ENCODE measurements at regions not wholly inside any gene's neighbourhood (a gene's known extent, or its start where the extent isn't known, plus 50 kb on each side); places are given as distances from the start of the nearest gene placed in this dataset.

DNA sequence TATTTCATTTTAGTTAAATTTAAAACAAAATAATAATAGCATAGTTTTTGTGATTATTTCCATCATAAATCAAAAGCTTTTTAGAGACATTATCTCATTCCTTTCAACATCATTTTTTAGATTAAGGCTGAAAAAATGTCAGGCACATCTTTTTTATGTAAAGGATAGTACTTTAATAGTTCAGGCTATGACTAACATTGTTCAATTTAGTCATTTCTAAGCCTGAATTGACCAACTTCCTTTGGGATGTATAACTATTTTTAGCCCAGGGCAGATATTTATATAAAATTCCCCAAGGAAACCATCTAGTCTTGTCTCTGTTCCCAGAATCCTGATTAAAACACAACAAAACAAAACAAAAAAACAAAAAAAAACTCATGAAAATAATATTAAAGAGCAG lies 145.6 kb upstream of the PCDH18 start:
- no peaks in the 10 kb centered on the region for H3K4me1 ChIP-seq (ENCODE audit: insufficient read depth, low read length)
- no peaks in the 10 kb centered on the region for H3K9me3 ChIP-seq (ENCODE audit: control insufficient read depth, insufficient read depth, low read length)
- no peak overlapping the region for H3K9ac ChIP-seq (ENCODE audit: low read depth, low read length)
- H3K36me3 ChIP-seq (ENCODE audit: insufficient read depth, low read length): no peaks in the 10 kb centered on the region

DNA sequence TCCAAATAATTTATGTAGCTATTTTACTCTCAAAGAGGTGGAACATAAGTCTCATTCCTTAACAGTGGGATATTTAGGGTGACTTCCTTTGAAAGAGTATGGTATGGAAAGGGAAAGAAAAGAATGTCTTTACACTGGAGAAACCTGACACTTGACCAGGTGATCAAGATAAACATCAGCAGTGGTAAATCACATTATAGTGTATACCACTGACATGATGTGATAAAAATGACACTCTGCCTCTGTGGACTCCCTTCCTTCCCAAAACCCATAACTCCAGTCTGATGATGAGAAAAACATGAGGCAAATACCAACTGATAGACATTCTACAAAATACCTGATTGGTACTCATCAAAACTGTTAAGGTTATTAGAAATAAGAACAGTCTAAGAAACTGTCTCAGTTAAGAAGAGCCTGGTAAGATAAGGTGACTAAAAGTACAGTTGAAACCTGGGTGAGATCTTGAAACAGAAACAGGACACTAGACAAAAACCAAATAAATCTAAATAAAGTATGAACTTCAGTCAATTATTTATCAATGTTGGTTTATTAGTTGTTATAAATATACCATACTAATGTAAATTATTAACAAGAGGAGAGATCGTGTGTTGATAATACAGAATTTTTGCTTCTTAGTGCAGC lies 144.2 kb upstream of the PCDH18 start:
- no peaks in the 10 kb centered on the region for H3K36me3 ChIP-seq (ENCODE audit: insufficient read depth, low read length)
- H3K9me3 ChIP-seq (ENCODE audit: control insufficient read depth, insufficient read depth, low read length): no peaks in the 10 kb centered on the region

DNA sequence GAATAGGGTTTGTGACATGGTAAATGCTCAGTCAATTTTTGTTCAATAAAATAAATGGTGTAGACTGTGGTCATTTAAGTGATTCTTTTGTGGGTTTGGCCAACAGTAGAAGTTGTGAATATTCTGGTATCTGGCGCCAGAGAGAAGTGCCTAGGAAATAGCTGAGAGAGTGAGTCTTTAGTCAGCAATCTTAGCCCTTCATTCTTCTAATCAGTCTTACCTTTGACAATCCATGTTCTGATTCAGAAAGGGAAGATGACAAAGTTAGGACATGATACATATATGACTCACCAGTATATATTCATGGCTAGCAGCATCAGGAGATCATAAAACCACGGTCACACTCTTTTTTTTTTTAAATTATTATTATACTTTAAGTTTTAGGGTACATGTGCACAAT lies 141.8 kb upstream of the PCDH18 start:
- H3K9me3 ChIP-seq (ENCODE audit: control insufficient read depth, insufficient read depth, low read length): no peaks in the 10 kb centered on the region
- no peaks in the 10 kb centered on the region for H3K36me3 ChIP-seq (ENCODE audit: insufficient read depth, low read length)
- H3K9ac ChIP-seq (ENCODE audit: low read depth, low read length): no peak overlapping the region
- no peaks in the 10 kb centered on the region for H3K4me1 ChIP-seq (ENCODE audit: insufficient read depth, low read length)

More for the DNA sequence above, 144.2 kb upstream of the PCDH18 start:
- Histone ChIP-seq H3K4me1 (ENCODE audit: insufficient read depth, low read length) (no peaks in the 10 kb centered on the region), H3K9ac (ENCODE audit: low read depth, low read length) (no peak overlapping the region)

DNA sequence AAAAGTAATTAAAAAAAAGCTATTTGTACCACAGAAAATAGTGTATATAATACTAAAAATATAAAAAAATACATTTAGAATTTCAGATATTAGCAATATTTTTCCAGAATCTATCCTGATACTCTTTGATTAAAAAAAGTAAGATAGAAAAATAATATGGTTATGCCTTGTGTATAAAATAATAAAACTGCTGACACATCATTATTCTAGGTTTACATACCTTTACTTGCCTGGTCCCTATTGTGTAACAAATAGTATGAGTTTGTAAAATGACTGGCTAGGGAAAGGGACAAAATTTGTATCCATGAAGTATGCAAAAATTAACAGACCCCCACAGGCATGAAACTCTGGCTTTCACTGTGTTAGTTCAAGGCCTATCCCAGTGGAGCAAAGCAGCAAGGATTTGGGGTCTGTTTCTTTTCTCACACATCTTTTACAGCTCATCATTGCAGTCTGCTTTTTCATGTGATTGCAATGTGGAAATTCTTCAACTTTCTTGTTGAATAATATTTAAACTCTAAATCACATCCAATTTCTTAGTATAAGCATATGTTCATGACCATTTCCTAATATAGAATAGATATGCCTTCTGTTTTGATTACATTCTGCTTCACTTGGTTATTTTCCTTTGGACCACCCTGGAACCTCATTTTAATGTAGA lies 136.7 kb upstream of the PCDH18 start:
- Histone ChIP-seq H3K9ac (ENCODE audit: low read depth, low read length) (no peak overlapping the region), H3K36me3 (ENCODE audit: insufficient read depth, low read length) (no peaks in the 10 kb centered on the region), H3K9me3 (ENCODE audit: control insufficient read depth, insufficient read depth, low read length) (no peaks in the 10 kb centered on the region), H3K4me1 (ENCODE audit: insufficient read depth, low read length) (peaks cover 7% of the 10 kb centered on the region)

DNA sequence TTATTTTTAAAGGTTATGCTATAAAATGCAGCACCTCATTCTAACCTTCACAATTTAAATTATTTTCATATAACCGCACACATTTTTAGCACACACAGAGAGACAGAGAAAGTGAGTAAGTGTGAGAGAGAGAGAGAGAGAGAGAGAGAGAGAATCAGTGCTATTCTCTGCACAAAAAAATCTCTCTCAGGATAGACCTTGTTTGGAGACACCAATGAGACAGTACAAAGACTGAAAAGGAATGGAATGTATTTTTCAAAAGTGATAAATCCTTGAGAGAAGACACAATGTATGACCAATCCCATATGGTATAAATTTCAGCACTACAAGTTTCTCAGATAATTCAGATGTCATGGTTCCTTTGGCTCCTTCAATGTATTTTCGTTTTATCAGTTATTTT lies 132.1 kb upstream of the PCDH18 start:
- Histone ChIP-seq H3K4me1 (ENCODE audit: insufficient read depth, low read length) (peaks cover 14% of the 10 kb centered on the region), H3K9ac (ENCODE audit: low read depth, low read length) (no peak overlapping the region), H3K9me3 (ENCODE audit: control insufficient read depth, insufficient read depth, low read length) (peaks cover 14% of the 10 kb centered on the region)

DNA sequence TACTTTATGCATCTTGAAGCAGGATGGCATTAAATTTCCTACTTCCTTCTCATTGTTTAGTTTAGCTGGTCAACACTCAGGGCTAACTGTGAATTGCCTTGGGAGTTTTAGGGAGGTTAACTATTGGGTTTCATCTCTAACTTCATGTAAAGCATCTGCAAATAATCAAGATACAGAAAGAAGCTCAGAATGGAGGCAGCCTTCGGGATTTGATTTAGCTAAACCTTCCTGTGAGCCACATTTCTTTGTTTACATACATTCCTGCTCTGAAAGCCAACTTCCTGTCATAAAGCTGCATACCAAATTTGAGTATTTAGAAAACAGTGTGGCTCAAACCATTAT lies 131.7 kb upstream of the PCDH18 start:
- peaks cover 14% of the 10 kb centered on the region for H3K9me3 ChIP-seq (ENCODE audit: control insufficient read depth, insufficient read depth, low read length)

More for the DNA sequence above, 132.1 kb upstream of the PCDH18 start:
- no peaks in the 10 kb centered on the region for H3K36me3 ChIP-seq (ENCODE audit: insufficient read depth, low read length)

DNA sequence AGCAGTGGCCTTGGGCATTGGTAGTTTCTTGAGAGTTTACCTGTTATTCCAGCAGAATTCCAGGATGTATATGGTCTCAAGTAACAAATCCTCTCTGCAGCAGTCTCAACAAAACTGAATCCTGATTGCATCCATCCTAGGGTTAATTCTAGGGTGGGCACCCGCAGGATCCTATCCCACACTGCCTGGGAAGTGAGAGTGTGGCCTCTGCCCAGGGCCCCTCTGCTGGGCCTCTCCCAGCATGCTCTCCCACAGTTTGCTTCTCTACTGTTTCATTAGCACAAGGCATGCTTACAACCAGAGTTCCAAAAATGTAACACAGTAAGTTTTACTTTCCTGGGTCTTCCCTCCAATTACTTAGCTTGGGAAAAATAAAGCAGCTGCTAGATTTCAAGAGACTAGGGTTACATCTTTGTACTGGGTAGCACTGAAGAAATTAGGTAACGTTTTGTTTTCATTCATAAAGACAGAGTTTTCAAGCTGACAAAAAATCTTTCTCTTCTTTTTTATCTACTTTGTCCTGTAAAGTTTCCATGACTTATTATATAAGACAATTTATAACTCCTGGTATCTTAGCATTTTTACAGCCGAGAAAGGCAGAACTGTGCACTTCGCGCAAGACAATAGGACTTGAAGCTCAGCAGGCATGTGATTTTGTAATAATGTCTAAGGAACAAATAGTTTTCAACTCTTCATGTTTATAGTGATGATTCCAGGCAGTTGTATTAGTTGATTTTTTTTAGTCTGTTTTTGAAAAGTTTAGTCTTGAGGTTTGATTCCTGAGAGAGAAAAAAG lies 131.2 kb upstream of the PCDH18 start:
- Histone ChIP-seq H3K36me3 (ENCODE audit: insufficient read depth, low read length) (no peaks in the 10 kb centered on the region), H3K9me3 (ENCODE audit: control insufficient read depth, insufficient read depth, low read length) (peaks cover 14% of the 10 kb centered on the region), H3K9ac (ENCODE audit: low read depth, low read length) (no peak overlapping the region), H3K4me1 (ENCODE audit: insufficient read depth, low read length) (peaks cover 14% of the 10 kb centered on the region)

More for the DNA sequence above, 131.7 kb upstream of the PCDH18 start:
- H3K36me3 ChIP-seq (ENCODE audit: insufficient read depth, low read length): no peaks in the 10 kb centered on the region
- peaks cover 14% of the 10 kb centered on the region for H3K4me1 ChIP-seq (ENCODE audit: insufficient read depth, low read length)
- H3K9ac ChIP-seq (ENCODE audit: low read depth, low read length): no peak overlapping the region

DNA sequence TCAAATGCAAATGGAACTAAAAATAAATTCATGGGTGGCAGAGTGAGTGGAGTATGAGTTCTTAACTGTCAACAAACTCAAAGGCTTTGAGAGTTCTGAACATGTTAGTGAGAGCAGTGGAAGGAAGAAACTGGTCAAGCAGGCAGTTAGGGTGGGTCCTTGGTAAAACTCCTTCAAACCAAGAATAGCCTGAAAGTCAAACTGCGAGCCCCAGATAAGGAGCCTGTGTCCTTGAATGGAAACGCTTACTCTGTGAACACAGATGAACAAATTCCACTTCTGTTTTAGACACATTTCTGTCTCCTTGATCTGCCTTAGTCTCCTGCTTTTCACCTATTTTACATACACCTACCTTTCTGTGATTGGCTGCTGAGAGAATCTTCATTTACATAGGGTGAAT lies 129.4 kb upstream of the PCDH18 start:
- Histone ChIP-seq H3K9ac (ENCODE audit: low read depth, low read length) (no peak overlapping the region), H3K4me1 (ENCODE audit: insufficient read depth, low read length) (peaks cover 14% of the 10 kb centered on the region), H3K36me3 (ENCODE audit: insufficient read depth, low read length) (no peaks in the 10 kb centered on the region), H3K9me3 (ENCODE audit: control insufficient read depth, insufficient read depth, low read length) (peaks cover 14% of the 10 kb centered on the region)

DNA sequence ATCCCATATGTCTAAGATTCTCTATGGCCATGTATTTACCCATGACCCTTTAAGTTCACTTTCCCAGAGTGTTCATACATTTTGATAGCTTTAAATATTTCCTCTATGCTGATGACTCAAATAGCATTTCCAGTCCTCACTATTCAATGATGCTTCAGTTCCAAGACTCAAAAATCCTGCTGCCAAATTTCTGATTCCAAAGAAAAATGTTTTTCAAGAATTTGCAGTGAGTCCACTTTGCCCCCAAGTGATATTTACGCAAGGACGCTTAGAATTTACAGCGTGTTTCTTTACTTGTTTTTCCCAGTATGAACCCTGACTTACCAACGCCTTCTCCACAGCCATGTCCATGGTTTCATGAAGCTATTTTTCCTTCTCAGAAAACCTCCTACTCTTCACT lies 127.9 kb upstream of the PCDH18 start:
- Histone ChIP-seq H3K4me1 (ENCODE audit: insufficient read depth, low read length) (peaks cover 14% of the 10 kb centered on the region), H3K36me3 (ENCODE audit: insufficient read depth, low read length) (no peaks in the 10 kb centered on the region), H3K9me3 (ENCODE audit: control insufficient read depth, insufficient read depth, low read length) (peaks cover 14% of the 10 kb centered on the region), H3K9ac (ENCODE audit: low read depth, low read length) (no peak overlapping the region)

DNA sequence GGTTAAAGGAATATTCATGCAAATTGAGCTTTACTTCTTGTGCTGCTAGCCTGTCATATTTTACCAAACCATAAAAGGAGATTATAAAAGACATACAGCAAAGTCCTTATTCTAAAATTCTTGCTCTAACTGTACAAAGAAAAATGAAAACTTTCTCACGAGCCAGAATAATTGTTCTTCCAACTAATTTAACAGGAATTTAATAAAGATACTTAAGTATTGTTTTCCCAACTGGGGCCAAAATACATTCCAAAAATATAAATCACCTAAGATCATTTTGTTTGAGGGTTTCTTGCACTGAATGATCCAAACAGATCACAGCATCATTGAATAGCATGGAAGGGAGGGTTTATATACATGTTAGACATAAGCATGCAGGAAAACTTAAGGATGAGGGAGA lies 127.1 kb upstream of the PCDH18 start:
- H3K9ac ChIP-seq (ENCODE audit: low read depth, low read length): no peak overlapping the region
- peaks cover 11% of the 10 kb centered on the region for H3K4me1 ChIP-seq (ENCODE audit: insufficient read depth, low read length)
- H3K9me3 ChIP-seq (ENCODE audit: control insufficient read depth, insufficient read depth, low read length): peaks cover 14% of the 10 kb centered on the region
- H3K36me3 ChIP-seq (ENCODE audit: insufficient read depth, low read length): no peaks in the 10 kb centered on the region

DNA sequence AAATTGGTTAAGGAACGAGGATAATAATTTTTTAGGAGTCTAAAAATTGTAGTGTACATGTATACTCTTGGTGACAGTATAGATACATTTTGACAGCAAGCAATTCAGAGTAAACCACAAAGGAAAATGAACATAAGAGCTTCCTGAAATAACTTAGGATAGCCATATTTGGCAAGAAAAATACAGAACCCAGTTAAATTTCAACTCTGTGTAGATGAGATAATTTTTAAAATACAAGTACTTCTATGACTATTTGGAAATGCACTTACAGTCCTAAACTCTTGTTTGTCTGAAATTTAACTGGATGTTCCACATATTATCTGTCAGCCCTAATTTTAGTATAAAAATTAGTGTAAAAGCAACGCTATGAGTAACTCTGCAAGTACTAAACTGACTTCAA lies 124.4 kb upstream of the PCDH18 start:
- no peaks in the 10 kb centered on the region for H3K4me1 ChIP-seq (ENCODE audit: insufficient read depth, low read length)

DNA sequence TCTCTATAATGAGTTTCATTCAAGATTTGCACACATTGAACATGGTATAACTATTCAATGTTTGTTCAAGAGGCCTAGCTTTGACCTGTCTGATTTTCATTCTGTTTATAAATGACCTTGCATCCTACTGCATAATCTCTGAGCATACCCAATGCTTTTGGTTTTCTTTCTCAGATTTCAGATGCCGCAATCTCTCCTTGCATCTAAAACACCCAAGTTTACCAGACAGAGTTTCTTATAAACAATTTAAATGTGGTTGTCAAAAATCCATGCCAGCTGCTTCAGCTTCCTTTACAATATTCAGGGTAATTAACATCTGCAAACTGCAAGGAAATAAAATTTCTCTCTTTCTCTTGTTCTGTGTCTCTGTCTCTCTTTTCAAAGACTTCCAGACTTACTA lies 123.0 kb upstream of the PCDH18 start:
- Histone ChIP-seq H3K4me1 (ENCODE audit: insufficient read depth, low read length) (no peaks in the 10 kb centered on the region), H3K36me3 (ENCODE audit: insufficient read depth, low read length) (no peaks in the 10 kb centered on the region), H3K9ac (ENCODE audit: low read depth, low read length) (no peak overlapping the region), H3K9me3 (ENCODE audit: control insufficient read depth, insufficient read depth, low read length) (no peaks in the 10 kb centered on the region)

More for the DNA sequence above, 124.4 kb upstream of the PCDH18 start:
- H3K9me3 ChIP-seq (ENCODE audit: control insufficient read depth, insufficient read depth, low read length): peaks cover 7% of the 10 kb centered on the region
- H3K9ac ChIP-seq (ENCODE audit: low read depth, low read length): no peak overlapping the region
- H3K36me3 ChIP-seq (ENCODE audit: insufficient read depth, low read length): no peaks in the 10 kb centered on the region

DNA sequence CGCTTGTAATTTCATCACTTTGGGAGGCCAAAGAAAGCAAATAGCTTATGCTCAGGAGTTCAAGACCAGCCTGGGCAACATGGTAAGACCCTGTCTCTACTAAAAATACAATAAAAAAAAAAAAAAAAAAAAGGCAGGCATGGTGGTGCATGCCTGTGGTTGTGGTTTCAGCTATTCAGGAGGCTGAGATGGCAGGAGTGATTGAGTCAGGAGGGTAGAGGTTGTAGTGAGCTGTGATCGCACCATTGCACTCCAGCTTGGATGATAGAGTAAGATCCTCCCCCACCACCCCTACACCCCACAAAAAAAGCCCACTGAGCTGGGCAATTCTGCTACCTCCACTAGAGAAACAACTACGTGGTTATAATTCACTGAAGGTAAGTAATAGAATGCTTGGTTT lies 118.8 kb upstream of the PCDH18 start:
- H3K36me3 ChIP-seq (ENCODE audit: insufficient read depth, low read length): no peaks in the 10 kb centered on the region
- no peak overlapping the region for H3K9ac ChIP-seq (ENCODE audit: low read depth, low read length)
- H3K9me3 ChIP-seq (ENCODE audit: control insufficient read depth, insufficient read depth, low read length): no peaks in the 10 kb centered on the region
- no peaks in the 10 kb centered on the region for H3K4me1 ChIP-seq (ENCODE audit: insufficient read depth, low read length)

DNA sequence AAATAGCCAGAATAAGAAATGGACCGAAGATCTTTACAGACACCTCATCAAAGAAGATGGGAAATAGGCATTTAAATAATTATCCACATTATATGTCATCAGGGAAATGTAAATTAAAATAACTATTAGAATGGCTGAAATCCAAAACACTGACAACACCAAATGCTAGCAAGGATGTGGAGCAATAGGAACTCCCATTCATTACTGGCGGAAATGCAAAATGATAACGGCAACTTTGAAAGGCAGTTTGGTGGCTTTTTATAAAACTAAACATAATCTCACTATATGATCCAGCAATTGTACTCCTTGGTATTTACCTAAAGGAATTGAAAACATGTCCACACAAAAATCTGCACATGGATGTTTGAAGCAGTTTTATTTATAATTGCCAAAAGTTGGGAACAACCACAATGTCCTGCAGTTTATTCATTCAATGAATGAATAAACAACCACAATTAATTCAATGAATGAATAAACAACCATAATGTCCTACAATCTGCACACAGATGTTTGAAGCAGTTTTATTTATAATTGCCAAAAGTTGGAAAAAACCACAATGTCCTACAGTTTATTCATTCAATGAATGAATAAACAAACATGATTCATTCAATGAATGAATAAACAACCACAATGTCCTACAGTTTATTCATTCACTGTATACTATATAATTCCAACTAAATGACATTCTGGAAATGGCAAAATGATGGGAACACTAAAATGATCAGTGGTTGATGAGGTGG lies 117.6 kb upstream of the PCDH18 start:
- H3K4me1 ChIP-seq (ENCODE audit: insufficient read depth, low read length): no peaks in the 10 kb centered on the region
- no peaks in the 10 kb centered on the region for H3K9me3 ChIP-seq (ENCODE audit: control insufficient read depth, insufficient read depth, low read length)
- no peaks in the 10 kb centered on the region for H3K36me3 ChIP-seq (ENCODE audit: insufficient read depth, low read length)
- H3K9ac ChIP-seq (ENCODE audit: low read depth, low read length): no peak overlapping the region

Measured in ES-I3 (cell line).